Upper lobe of left lung (tissue), 6 donors: ENCODE measurements at regions not wholly inside any gene's neighbourhood (a gene's known extent, or its start where the extent isn't known, plus 50 kb on each side); places are given as distances from the start of the nearest gene placed in this dataset.
A peak's percentile ranks its signal among the peaks of the same experiment; 100 is the strongest.

Source experiments
- ATAC-seq, 2 donors: fragments of 200-7000 bp; cut with Tn5 transposase; one replicate each; pipeline ENCODE4 v1.9.1; 2022; ENCODE audit warnings: mild to moderate bottlenecking in 2 of 2, moderate library complexity in 2 of 2; ENCODE audit not compliant: low FRiP score in 2 of 2
- DNase-seq, 2 donors: peaks; one replicate each; pipeline ENCODE4 v3.0.0-alpha.2; 2019 to 2020
- H3K27ac ChIP-seq, 4 donors: fragments of 200-600 bp; sonication (generic); one replicate each; pipeline ENCODE4 v1.5.1; 2016 to 2019
- H3K27me3 ChIP-seq, 4 donors: fragments of 200-600 bp; sonication (generic); one replicate each; pipeline ENCODE4 v1.5.1; 2017 to 2019
- H3K36me3 ChIP-seq, 4 donors: fragments of 200-600 bp; sonication (generic); one replicate each; pipeline ENCODE4 v1.5.1; 2016 to 2019
- H3K4me1 ChIP-seq, 4 donors: fragments of 200-600 bp; sonication (generic); one replicate each; pipeline ENCODE4 v1.5.1; 2018 to 2019
- H3K4me3 ChIP-seq, 4 donors: fragments of 200-600 bp; sonication (generic); one replicate each; pipeline ENCODE4 v1.5.1; 2017 to 2019; ENCODE audit warnings: mild to moderate bottlenecking in 2 of 4, moderate library complexity in 1 of 4
- H3K9me3 ChIP-seq, 4 donors: fragments of 200-600 bp; sonication (generic); one replicate each; pipeline ENCODE4 v1.5.1; 2018 to 2019
- CTCF ChIP-seq, 6 experiments: fragments of 450-650 bp in 4 of 6; fragments of 200-600 bp in 2 of 6; sonication (generic) in 2 of 6; IDR thresholded peaks; one replicate each; pipeline ENCODE4 v1.5.1; 2016 to 2019; ENCODE audit warnings: antibody characterized with exemption in 6 of 6
- EP300 ChIP-seq, 4 donors: sonication (generic); formaldehyde crosslinking; IDR thresholded peaks; one replicate each; pipeline ENCODE4 v1.5.1; 2017; ENCODE audit warnings: antibody characterized with exemption in 4 of 4, control low read depth in 2 of 4
- POLR2A ChIP-seq, 4 donors: fragments of 450-650 bp; IDR thresholded peaks; one replicate each; pipeline ENCODE4 v1.5.1; 2016 to 2017; ENCODE audit warnings: antibody characterized with exemption in 4 of 4, mild to moderate bottlenecking in 2 of 4
- POLR2AphosphoS5 ChIP-seq, 2 donors: sonication (generic); formaldehyde crosslinking; IDR thresholded peaks; one replicate each; pipeline ENCODE4 v1.5.1; 2017; ENCODE audit warnings: antibody characterized with exemption in 2 of 2
- WGBS, 2 donors: methylation state at CpG; one replicate each; pipeline ENCODE4 v1.1.5; 2017 to 2018; 5-methylcytosine and 5-hydroxymethylcytosine counted together
- donor health status: DM: no; HTN: no; CAD: no; lungs with moderate emphysema.
- donor health status: DM: no; HTN: yes; CAD: no; lungs with severe emphysema.

GRCh38 chr10:85464336-85464735, 902.3 kb downstream of the GRID1 start:
- Histone ChIP-seq H3K4me3 (no peak overlapping the region), H3K27me3 (no peaks in the 10 kb centered on the region), H3K36me3 (no peaks in the 10 kb centered on the region), H3K27ac (no peak overlapping the region), H3K9me3 (no peaks in the 10 kb centered on the region), H3K4me1 (no peaks in the 10 kb centered on the region)
- TF ChIP-seq POLR2A (IDR thresholded peaks at IDR 0.05) = no peak
- TF ChIP-seq POLR2AphosphoS5 (IDR thresholded peaks at IDR 0.05) = no peak
- no peak for TF ChIP-seq EP300 (IDR thresholded peaks at IDR 0.05)
- no peak for TF ChIP-seq CTCF (IDR thresholded peaks at IDR 0.05)
- peak in 1 of 2 donors; percentile 6 for ATAC-seq
- WGBS, 2 donors = 79 to 91% methylated on average over 2 of the region's 2 CpGs
- no peak for DNase-seq

GRCh38 chr10:85477979-85478378, 888.6 kb downstream of the GRID1 start:
- Histone ChIP-seq H3K4me1 (no peaks in the 10 kb centered on the region), H3K27me3 (no peaks in the 10 kb centered on the region), H3K27ac (no peak overlapping the region), H3K9me3 (peaks cover 0 to 3% (median 0%) of the 10 kb centered on the region in 4 donors), H3K4me3 (no peak overlapping the region), H3K36me3 (no peaks in the 10 kb centered on the region)
- ATAC-seq (no peak), DNase-seq (no peak)
- WGBS, 2 donors = 80 to 91% methylated on average over 1 of the region's 1 CpG
- no peak for TF ChIP-seq POLR2AphosphoS5 (IDR thresholded peaks at IDR 0.05)
- no peak for TF ChIP-seq EP300 (IDR thresholded peaks at IDR 0.05)
- no peak for TF ChIP-seq POLR2A (IDR thresholded peaks at IDR 0.05)
- no peak for TF ChIP-seq CTCF (IDR thresholded peaks at IDR 0.05)

GRCh38 chr10:85490431-85490830, 876.2 kb downstream of the GRID1 start:
- no peaks in the 10 kb centered on the region for H3K27me3 ChIP-seq
- no peaks in the 10 kb centered on the region for H3K4me1 ChIP-seq
- TF ChIP-seq EP300 (IDR thresholded peaks at IDR 0.05) (no peak), POLR2AphosphoS5 (IDR thresholded peaks at IDR 0.05) (no peak), CTCF (IDR thresholded peaks at IDR 0.05) (no peak), POLR2A (IDR thresholded peaks at IDR 0.05) (no peak)
- DNase-seq (no peak), ATAC-seq (no peak)
- no peaks in the 10 kb centered on the region for H3K36me3 ChIP-seq
- no peak overlapping the region for H3K27ac ChIP-seq
- H3K4me3 ChIP-seq = no peak overlapping the region
- H3K9me3 ChIP-seq = no peaks in the 10 kb centered on the region

- Histone ChIP-seq H3K36me3 (no peaks in the 10 kb centered on the region), H3K9me3 (no peaks in the 10 kb centered on the region), H3K27me3 (no peaks in the 10 kb centered on the region), H3K27ac (no peak overlapping the region), H3K4me1 (no peaks in the 10 kb centered on the region), H3K4me3 (no peak overlapping the region)
- 67% methylated on average over 5 of the region's 5 CpGs for WGBS, 2 donors
- TF ChIP-seq POLR2A (IDR thresholded peaks at IDR 0.05) = no peak
- TF ChIP-seq POLR2AphosphoS5 (IDR thresholded peaks at IDR 0.05) = no peak
- TF ChIP-seq CTCF (IDR thresholded peaks at IDR 0.05) = no peak
- no peak for TF ChIP-seq EP300 (IDR thresholded peaks at IDR 0.05)
- DNase-seq (no peak), ATAC-seq (no peak)
These were observed 874.9 kb downstream of the GRID1 start for GRCh38 chr10:85491652-85492051.

- H3K27ac ChIP-seq = no peak overlapping the region
- no peaks in the 10 kb centered on the region for H3K27me3 ChIP-seq
- no peak for ATAC-seq
These were observed 873.9 kb downstream of the GRID1 start for GRCh38 chr10:85492684-85493083.

More at GRCh38 chr10:85492684-85493083, 873.9 kb downstream of the GRID1 start:
- Histone ChIP-seq H3K4me3 (no peak overlapping the region), H3K36me3 (no peaks in the 10 kb centered on the region), H3K4me1 (no peaks in the 10 kb centered on the region), H3K9me3 (no peaks in the 10 kb centered on the region)
- TF ChIP-seq CTCF (IDR thresholded peaks at IDR 0.05) = no peak
- no peak for TF ChIP-seq EP300 (IDR thresholded peaks at IDR 0.05)
- TF ChIP-seq POLR2A (IDR thresholded peaks at IDR 0.05) = no peak
- no peak for TF ChIP-seq POLR2AphosphoS5 (IDR thresholded peaks at IDR 0.05)
- DNase-seq = no peak
- WGBS, 2 donors = 34 to 54% methylated on average over 3 of the region's 3 CpGs
